ENCODE measurements at regions not wholly inside any gene's neighbourhood (a gene's known extent, or its start where the extent isn't known, plus 50 kb on each side); places are given as distances from the start of the nearest gene placed in this dataset.

DNA sequence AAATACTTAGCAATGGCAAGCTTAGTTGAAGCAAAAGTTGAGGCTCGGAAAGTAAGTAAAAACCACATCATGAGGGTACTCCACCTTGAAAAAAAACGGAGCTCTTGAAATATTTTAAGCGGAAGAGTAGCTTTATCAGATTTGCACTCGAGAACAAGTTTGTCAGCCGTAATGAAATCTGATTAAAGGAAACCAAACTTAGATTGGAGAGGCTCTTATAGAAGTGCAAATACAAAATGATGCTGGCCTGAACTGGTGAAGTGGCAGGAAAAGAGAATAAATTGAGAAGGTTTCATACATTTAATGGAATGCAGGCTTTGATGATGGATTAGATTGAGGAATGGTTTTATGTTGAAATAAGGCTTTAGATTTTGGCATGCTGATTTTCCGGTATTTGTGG, 484.2 kb downstream of the PID1 start:
- no peaks in the 10 kb centered on the region for H3K79me2 ChIP-seq (ENCODE audit: insufficient read depth, low read length)
- H3K27me3 ChIP-seq (ENCODE audit: control insufficient read depth in 1 of 2, insufficient read depth in 2 of 2, low read length in 2 of 2), result no peaks in the 10 kb centered on the region
- no peak overlapping the region for H2AFZ ChIP-seq (ENCODE audit: low read length)
- ChIA-PET POLR2A (no interaction called here), CTCF (ENCODE audit: low intra/inter-chr PET ratio, low total read pairs) (no interaction called here)
- H3K9me3 ChIP-seq (ENCODE audit: low read length), result peaks cover 98% of the 10 kb centered on the region
- WGBS (ENCODE audit: low lambda C conversion rate), result 14% methylated on average over 6 of the region's 6 CpGs
- ATAC-seq, result no peak
- TF ChIP-seq ZSCAN29 (CRISPR knock-in tag; conservative IDR thresholded peaks at IDR 0.05) (no peak), TEAD3 (CRISPR knock-in tag; optimal IDR thresholded peaks at IDR 0.05; ENCODE audit: borderline replicate concordance) (no peak)
- no peaks in the 10 kb centered on the region for H4K20me1 ChIP-seq (ENCODE audit: insufficient read depth, low read length)
- H3K27ac ChIP-seq (ENCODE audit: extremely low read length, insufficient read depth, low read length), result no peak overlapping the region
- no peak for FAIRE-seq
- DNase-seq (ENCODE audit: low spot score), result no peak
- no peaks in the 10 kb centered on the region for H3K4me1 ChIP-seq (ENCODE audit: insufficient read depth, low read length)
- intact Hi-C loops (cut with micrococcal nuclease; ENCODE audit: unreplicated experiment) (no loop called here), in situ Hi-C loops (cut with HindIII; ENCODE audit: extremely low pct_ligation_motif_present, low pct_unique_long_range_greater_than_20kb) (no loop called here)
- H3K4me3 ChIP-seq (replicated peaks in 1 of 3; ENCODE audit: insufficient read depth in 1 of 3, low read depth in 2 of 3, low read length in 3 of 3), result no peak overlapping the region
- no peak overlapping the region for H3K4me2 ChIP-seq (ENCODE audit: low read depth, low read length)
- no peaks in the 10 kb centered on the region for H3K36me3 ChIP-seq (replicated peaks in 1 of 2; ENCODE audit: control insufficient read depth in 1 of 2, insufficient read depth in 2 of 2, low read length in 2 of 2)
- H3K9ac ChIP-seq (ENCODE audit: insufficient read depth, low read depth, low read length), result no peak overlapping the region
- no TSS peak for BruUV-seq (replicated peaks)

DNA sequence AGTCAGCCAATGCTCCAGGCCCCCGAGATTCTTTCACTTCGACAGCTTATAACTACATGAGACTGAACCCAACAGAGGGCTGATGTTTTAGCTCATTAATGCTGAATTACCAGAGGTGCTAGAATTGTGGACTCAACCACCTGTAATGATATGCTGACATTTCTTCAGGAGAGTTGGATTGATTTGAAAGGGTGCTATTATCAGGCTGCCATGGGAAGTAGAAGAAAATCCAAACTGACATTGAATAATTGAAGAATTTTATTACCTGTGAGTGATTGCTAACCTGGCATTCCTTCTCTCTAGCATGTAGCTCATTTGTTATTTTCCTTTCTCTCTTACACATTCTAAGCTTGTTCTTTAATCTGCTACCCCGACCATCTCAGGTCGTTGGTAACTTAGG, 488.8 kb downstream of the PID1 start:
- H3K4me1 ChIP-seq (ENCODE audit: insufficient read depth, low read length), result no peaks in the 10 kb centered on the region
- H3K4me3 ChIP-seq (replicated peaks in 1 of 3; ENCODE audit: insufficient read depth in 1 of 3, low read depth in 2 of 3, low read length in 3 of 3), result no peak overlapping the region
- ATAC-seq, result no peak
- H3K4me2 ChIP-seq (ENCODE audit: low read depth, low read length), result no peak overlapping the region
- FAIRE-seq, result no peak
- no peak for DNase-seq (ENCODE audit: low spot score)
- H3K9ac ChIP-seq (ENCODE audit: insufficient read depth, low read depth, low read length), result no peak overlapping the region
- ChIA-PET POLR2A (no interaction called here), CTCF (ENCODE audit: low intra/inter-chr PET ratio, low total read pairs) (no interaction called here)
- H3K79me2 ChIP-seq (ENCODE audit: insufficient read depth, low read length), result no peaks in the 10 kb centered on the region
- in situ Hi-C loops (cut with HindIII; ENCODE audit: extremely low pct_ligation_motif_present, low pct_unique_long_range_greater_than_20kb), result no loop called here
- intact Hi-C loops (cut with micrococcal nuclease; ENCODE audit: unreplicated experiment), result no loop called here
- no peak overlapping the region for H2AFZ ChIP-seq (ENCODE audit: low read length)
- no peaks in the 10 kb centered on the region for H4K20me1 ChIP-seq (ENCODE audit: insufficient read depth, low read length)
- H3K9me3 ChIP-seq (ENCODE audit: low read length), result peaks cover 98% of the 10 kb centered on the region
- no TSS peak for BruUV-seq (replicated peaks)
- no peaks in the 10 kb centered on the region for H3K27me3 ChIP-seq (ENCODE audit: control insufficient read depth in 1 of 2, insufficient read depth in 2 of 2, low read length in 2 of 2)
- H3K36me3 ChIP-seq (replicated peaks in 1 of 2; ENCODE audit: control insufficient read depth in 1 of 2, insufficient read depth in 2 of 2, low read length in 2 of 2), result no peaks in the 10 kb centered on the region
- H3K27ac ChIP-seq (ENCODE audit: extremely low read length, insufficient read depth, low read length), result no peak overlapping the region
- TF ChIP-seq TARDBP (CRISPR knock-in tag; IDR thresholded peaks at IDR 0.05), result no peak
- TF ChIP-seq ZNF382 (CRISPR knock-in tag; IDR thresholded peaks at IDR 0.05; ENCODE audit: borderline replicate concordance), result no peak
- TF ChIP-seq, protein P1, sequence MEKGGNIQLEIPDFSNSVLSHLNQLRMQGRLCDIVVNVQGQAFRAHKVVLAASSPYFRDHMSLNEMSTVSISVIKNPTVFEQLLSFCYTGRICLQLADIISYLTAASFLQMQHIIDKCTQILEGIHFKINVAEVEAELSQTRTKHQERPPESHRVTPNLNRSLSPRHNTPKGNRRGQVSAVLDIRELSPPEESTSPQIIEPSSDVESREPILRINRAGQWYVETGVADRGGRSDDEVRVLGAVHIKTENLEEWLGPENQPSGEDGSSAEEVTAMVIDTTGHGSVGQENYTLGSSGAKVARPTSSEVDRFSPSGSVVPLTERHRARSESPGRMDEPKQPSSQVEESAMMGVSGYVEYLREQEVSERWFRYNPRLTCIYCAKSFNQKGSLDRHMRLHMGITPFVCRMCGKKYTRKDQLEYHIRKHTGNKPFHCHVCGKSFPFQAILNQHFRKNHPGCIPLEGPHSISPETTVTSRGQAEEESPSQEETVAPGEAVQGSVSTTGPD (CRISPR knock-in tag; IDR thresholded peaks at IDR 0.05), result no peak
- TF ChIP-seq, protein P2, sequence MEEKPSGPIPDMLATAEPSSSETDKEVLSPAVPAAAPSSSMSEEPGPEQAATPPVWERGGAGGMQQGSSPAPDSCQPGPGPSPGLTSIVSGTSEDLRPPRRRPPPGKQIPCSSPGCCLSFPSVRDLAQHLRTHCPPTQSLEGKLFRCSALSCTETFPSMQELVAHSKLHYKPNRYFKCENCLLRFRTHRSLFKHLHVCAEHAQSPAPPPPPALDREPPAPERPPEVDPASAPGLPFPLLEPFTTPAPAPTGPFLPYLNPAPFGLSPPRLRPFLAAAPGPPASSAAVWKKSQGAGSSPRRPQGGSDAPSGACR (CRISPR knock-in tag; IDR thresholded peaks at IDR 0.05), result no peak
- 4% methylated on average over 4 of the region's 4 CpGs for WGBS (ENCODE audit: low lambda C conversion rate)

Data from HepG2 (cell line).